ENCODE measurements at regions not wholly inside any gene's neighbourhood (a gene's known extent, or its start where the extent isn't known, plus 50 kb on each side); places are given as distances from the start of the nearest gene placed in this dataset.

DNA sequence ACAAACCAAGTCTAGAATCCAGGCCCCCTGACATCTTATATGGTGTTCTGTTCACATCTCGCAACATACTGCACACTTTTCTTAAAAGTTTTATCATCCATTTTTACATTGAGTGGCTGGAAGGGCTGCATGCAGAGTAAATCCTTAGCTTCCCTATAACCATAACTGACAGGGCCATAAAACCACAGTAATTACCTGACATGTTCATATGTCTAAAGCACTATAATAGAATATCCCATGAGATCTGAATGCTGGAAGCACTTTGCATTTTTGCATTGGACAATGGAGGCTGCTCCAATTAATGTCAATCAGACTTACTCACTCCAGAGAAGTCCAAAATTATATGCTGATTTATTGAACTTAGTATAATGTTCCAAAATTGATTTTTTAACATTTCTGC, 86.6 kb upstream of the HES1 start:
- CTCF ChIA-PET (ENCODE audit: partially characterized antibody), result interaction anchor here (0.9 kb wide), 2 partner anchors 37 to 222 kb away, joined by 3 read pairs; no protein-coding TSS in a partner anchor
- no peak overlapping the region for H3K4ac ChIP-seq (replicated peaks; ENCODE audit: insufficient read length, low read depth, low read length)

More for the DNA sequence above, 86.6 kb upstream of the HES1 start:
- Histone ChIP-seq H3K27ac (ENCODE audit: low read depth, low read length) (no peak overlapping the region), H3K9me3 (ENCODE audit: insufficient read depth in 2 of 2, low read depth in 1 of 2, low read length in 1 of 2) (peaks cover 16 to 21% of the 10 kb centered on the region in 2 experiments; a peak in 3 of 4 replicates), H2BK120ac (replicated peaks; ENCODE audit: low read depth, low read length) (no peak overlapping the region), H4K20me1 (replicated peaks in 1 of 2; ENCODE audit: control insufficient read depth in 1 of 2, insufficient read depth in 2 of 2, low read length in 2 of 2) (no peaks in the 10 kb centered on the region), H3K79me2 (ENCODE audit: control insufficient read depth in 1 of 2, insufficient read depth in 2 of 2, low read length in 2 of 2) (no peaks in the 10 kb centered on the region), H3K23ac (ENCODE audit: insufficient read length) (no peak overlapping the region), H3K4me3 (ENCODE audit: extremely low read depth in 1 of 4, insufficient read depth in 2 of 4, low read depth in 3 of 4, low read length in 4 of 4) (no peak overlapping the region), H4K91ac (replicated peaks; ENCODE audit: insufficient read length, low read length) (no peak overlapping the region), H3K18ac (ENCODE audit: extremely low read depth, low read length) (no peak overlapping the region), H2BK15ac (ENCODE audit: low read length) (no peak overlapping the region), H3K4me1 (replicated peaks in 1 of 4; ENCODE audit: control insufficient read depth in 3 of 4, insufficient read depth in 4 of 4, low read length in 3 of 4) (peaks cover 0 to 3% (median 1%) of the 10 kb centered on the region in 4 experiments; a peak in 2 of 7 replicates), H4K5ac (ENCODE audit: insufficient read length, low read depth, low read length) (no peak overlapping the region), H3K56ac (replicated peaks; ENCODE audit: insufficient read length, low read depth, low read length) (no peak overlapping the region), H3K9ac (replicated peaks in 1 of 4; ENCODE audit: extremely low read depth in 1 of 4, low read depth in 3 of 4, low read length in 3 of 4) (no peak overlapping the region), H2BK12ac (ENCODE audit: low read depth, low read length) (no peak overlapping the region), H3K14ac (ENCODE audit: insufficient read length) (no peak overlapping the region), H3K4me2 (ENCODE audit: insufficient read depth in 1 of 2, low read depth in 2 of 2, low read length in 2 of 2) (no peak overlapping the region), H3K23me2 (ENCODE audit: low read depth, low read length) (no peaks in the 10 kb centered on the region), H2AFZ (ENCODE audit: low read length) (no peak overlapping the region), H2AK5ac (ENCODE audit: low read depth, low read length) (no peak overlapping the region), H3K27me3 (replicated peaks in 1 of 4; ENCODE audit: control insufficient read depth in 3 of 4, extremely low read depth in 1 of 4, insufficient read depth in 3 of 4, low read length in 3 of 4) (peaks cover 0 to 5% (median under 1%) of the 10 kb centered on the region in 4 experiments; a peak in 3 of 7 replicates), H3K79me1 (ENCODE audit: low read depth, low read length) (no peaks in the 10 kb centered on the region), H3K36me3 (ENCODE audit: control insufficient read depth in 2 of 4, insufficient read depth in 4 of 4, low read length in 3 of 4) (no peaks in the 10 kb centered on the region), H4K8ac (ENCODE audit: extremely low read depth, insufficient read depth, low read length) (no peak overlapping the region), H2BK20ac (ENCODE audit: low read length) (no peak overlapping the region), H2BK5ac (ENCODE audit: low read depth, low read length) (no peak overlapping the region)
- POLR2A ChIA-PET (ENCODE audit: partially characterized antibody), result no interaction called here
- FAIRE-seq (no peak), DNase-seq (ENCODE audit: low read depth in 1 of 2, low spot score in 2 of 2) (no peak)
- WGBS, 2 experiments (ENCODE audit: extremely low coverage in 1 of 2, insufficient coverage in 1 of 2, insufficient read length in 1 of 2, insufficient replicate concordance in 2 of 2, low coverage in 1 of 2, low lambda C conversion rate in 2 of 2, missing lambda C conversion rate in 1 of 2), result 86% methylated on average over 1 of the region's 1 CpG; no CpG with 5 or more reads in 1 of the 2 experiments
- TF ChIP-seq TAF1 (IDR thresholded peaks at IDR 0.05; ENCODE audit: low read depth, low read length), result no peak
- TF ChIP-seq SRF (IDR thresholded peaks at IDR 0.05; ENCODE audit: low read depth, low read length), result no peak
- TF ChIP-seq ZNF274 (IDR thresholded peaks at IDR 0.05; ENCODE audit: borderline replicate concordance, extremely low read depth, low read length), result no peak
- no peak for TF ChIP-seq POLR2AphosphoS5 (IDR thresholded peaks at IDR 0.05; ENCODE audit: low read depth, low read length)
- no peak for TF ChIP-seq SUZ12 (IDR thresholded peaks at IDR 0.05; ENCODE audit: low read length)
- TF ChIP-seq CHD1 (IDR thresholded peaks at IDR 0.05; ENCODE audit: low read depth, low read length), result no peak
- no peak for TF ChIP-seq CBX8 (IDR thresholded peaks at IDR 0.05; ENCODE audit: borderline replicate concordance, low read depth, low read length)
- no peak for TF ChIP-seq KDM4A (IDR thresholded peaks at IDR 0.05; ENCODE audit: low read depth, low read length, severe bottlenecking)
- no peak for TF ChIP-seq EZH2 (IDR thresholded peaks at IDR 0.05; ENCODE audit: low read depth, low read length, severe bottlenecking)
- no peak for TF ChIP-seq JUND (IDR thresholded peaks at IDR 0.05; ENCODE audit: low read length)
- no peak for TF ChIP-seq SIX5 (IDR thresholded peaks at IDR 0.05; ENCODE audit: low read depth, low read length)
- TF ChIP-seq NANOG (IDR thresholded peaks at IDR 0.05; ENCODE audit: insufficient read depth, low read depth, low read length, poor library complexity, severe bottlenecking), result no peak

Data from H1 (cell line).